BLaER1 treated with 17β-estradiol and CSF1 and Interleukin-3, amounts not matched to agents 10 nM and 100 nM (cell line): ENCODE measurements at regions not wholly inside any gene's neighbourhood (a gene's known extent, or its start where the extent isn't known, plus 50 kb on each side); places are given as distances from the start of the nearest gene placed in this dataset.

Experiments used
- H3K27ac ChIP-seq, 11 experiments: shearing (Covaris generic); formaldehyde crosslinking; 2 replicates each; pipeline ENCODE4 v1.8.1; 2022
- H3K27me3 ChIP-seq, 11 experiments: shearing (Covaris generic); formaldehyde crosslinking; 2 replicates each; pipeline ENCODE4 v1.8.1; 2022
- H3K36me3 ChIP-seq, 11 experiments: shearing (Covaris generic); formaldehyde crosslinking; 2 replicates each; pipeline ENCODE4 v1.8.1; 2022
- H3K4me1 ChIP-seq, 10 experiments: shearing (Covaris generic); formaldehyde crosslinking; 2 replicates each; pipeline ENCODE4 v1.8.1; 2022
- H3K4me2 ChIP-seq, 11 experiments: shearing (Covaris generic); formaldehyde crosslinking; 2 replicates each; pipeline ENCODE4 v1.8.1; 2022
- H3K4me3 ChIP-seq, 10 experiments: shearing (Covaris generic); formaldehyde crosslinking; 2 replicates each; pipeline ENCODE4 v1.8.1; 2022
- H3K9ac ChIP-seq, 11 experiments: shearing (Covaris generic); formaldehyde crosslinking; 2 replicates each; pipeline ENCODE4 v1.8.1; 2022
- H3K9me3 ChIP-seq, 11 experiments: shearing (Covaris generic); formaldehyde crosslinking; replicated peaks in 1 of 11; 2 replicates each; pipeline ENCODE4 v1.8.1; 2022
- H4K20me1 ChIP-seq, 11 experiments: shearing (Covaris generic); formaldehyde crosslinking; 2 replicates each; pipeline ENCODE4 v1.8.1; 2022
- Cebpa-rat ChIP-seq, 11 experiments: shearing (Covaris generic); IDR thresholded peaks; 2 replicates each; pipeline ENCODE4 v1.8.1; 2022

GRCh38 chr12:124231980-124232653 lies 62.8 kb upstream of the RFLNA start:
- peak overlapping the region in 8 of 11 experiments; percentile 11 to 63 (median 42); a peak in 15 of 22 replicates for H3K4me2 ChIP-seq
- no peaks in the 10 kb centered on the region for H3K36me3 ChIP-seq
- TF ChIP-seq Cebpa-rat (IDR thresholded peaks at IDR 0.05) = no peak
- no peak overlapping the region for H3K4me3 ChIP-seq
- H4K20me1 ChIP-seq = no peaks in the 10 kb centered on the region
- H3K4me1 ChIP-seq = peaks cover 11 to 44% (median 32%) of the 10 kb centered on the region in 10 experiments
- H3K9ac ChIP-seq = peak overlapping the region in 2 of 11 experiments; percentile 22 to 36; a peak in 4 of 22 replicates
- H3K27ac ChIP-seq = no peak overlapping the region
- H3K9me3 ChIP-seq = peaks cover 10 to 35% (median 22%) of the 10 kb centered on the region in 11 experiments; a peak in 18 of 22 replicates
- no peaks in the 10 kb centered on the region for H3K27me3 ChIP-seq

- H3K4me2 ChIP-seq = peak overlapping the region in 8 of 11 experiments; percentile 11 to 63 (median 42); a peak in 14 of 22 replicates
- H3K9ac ChIP-seq = peak overlapping the region in 2 of 11 experiments; percentile 22 to 36; a peak in 3 of 22 replicates
- H3K27me3 ChIP-seq = no peaks in the 10 kb centered on the region
- H3K27ac ChIP-seq = no peak overlapping the region
- H4K20me1 ChIP-seq = no peaks in the 10 kb centered on the region
- peaks cover 10 to 35% (median 22%) of the 10 kb centered on the region in 11 experiments; a peak in 18 of 22 replicates for H3K9me3 ChIP-seq
- TF ChIP-seq Cebpa-rat (IDR thresholded peaks at IDR 0.05) = no peak
- no peaks in the 10 kb centered on the region for H3K36me3 ChIP-seq
- H3K4me1 ChIP-seq = peaks cover 10 to 42% (median 30%) of the 10 kb centered on the region in 10 experiments
- H3K4me3 ChIP-seq = no peak overlapping the region
Observed at GRCh38 chr12:124232654-124232987, 62.3 kb upstream of the RFLNA start.

- H3K27me3 ChIP-seq = no peaks in the 10 kb centered on the region
- H3K9ac ChIP-seq = no peak overlapping the region
- no peak overlapping the region for H3K4me3 ChIP-seq
- no peak overlapping the region for H3K4me2 ChIP-seq
- no peak overlapping the region for H3K27ac ChIP-seq
- TF ChIP-seq Cebpa-rat (IDR thresholded peaks at IDR 0.05) = no peak
- H3K4me1 ChIP-seq = peaks cover 6 to 36% (median 24%) of the 10 kb centered on the region in 10 experiments; a peak in 19 of 20 replicates
- peaks cover 10 to 35% (median 22%) of the 10 kb centered on the region in 11 experiments; a peak in 18 of 22 replicates for H3K9me3 ChIP-seq
- H4K20me1 ChIP-seq = no peaks in the 10 kb centered on the region
- no peaks in the 10 kb centered on the region for H3K36me3 ChIP-seq
Observed at GRCh38 chr12:124233041-124233796, 61.7 kb upstream of the RFLNA start.

GRCh38 chr12:124233846-124234640 lies 60.9 kb upstream of the RFLNA start:
- H3K4me1 ChIP-seq = peaks cover 6 to 28% (median 20%) of the 10 kb centered on the region in 10 experiments; a peak in 19 of 20 replicates
- H3K27ac ChIP-seq = no peak overlapping the region
- H3K4me3 ChIP-seq = no peak overlapping the region
- H3K27me3 ChIP-seq = peaks cover 0 to under 1% (median 0%) of the 10 kb centered on the region in 11 experiments; a peak in 1 of 22 replicates
- H3K36me3 ChIP-seq = no peaks in the 10 kb centered on the region
- H3K4me2 ChIP-seq = peak overlapping the region in 3 of 11 experiments; percentile 17 to 35 (median 20); a peak in 6 of 22 replicates
- H3K9ac ChIP-seq = no peak overlapping the region
- no peak for TF ChIP-seq Cebpa-rat (IDR thresholded peaks at IDR 0.05)
- H4K20me1 ChIP-seq = no peaks in the 10 kb centered on the region
- H3K9me3 ChIP-seq = peaks cover 10 to 35% (median 22%) of the 10 kb centered on the region in 11 experiments; a peak in 18 of 22 replicates

- Histone ChIP-seq H3K27me3 (peaks cover 0 to 4% (median 0%) of the 10 kb centered on the region in 11 experiments; a peak in 1 of 22 replicates), H3K4me2 (no peak overlapping the region), H3K27ac (no peak overlapping the region), H3K9ac (no peak overlapping the region), H3K36me3 (no peaks in the 10 kb centered on the region), H4K20me1 (no peaks in the 10 kb centered on the region), H3K9me3 (peaks cover 0 to 25% (median 12%) of the 10 kb centered on the region in 11 experiments; a peak in 15 of 22 replicates), H3K4me3 (no peak overlapping the region), H3K4me1 (peaks cover 7 to 33% (median 14%) of the 10 kb centered on the region in 10 experiments)
- no peak for TF ChIP-seq Cebpa-rat (IDR thresholded peaks at IDR 0.05)
Observed at GRCh38 chr12:124236625-124237031, 58.3 kb upstream of the RFLNA start.

- peaks cover 2 to 25% (median 15%) of the 10 kb centered on the region in 11 experiments; a peak in 19 of 22 replicates for H3K9me3 ChIP-seq
- peaks cover 0 to 4% (median 0%) of the 10 kb centered on the region in 11 experiments; a peak in 1 of 22 replicates for H3K27me3 ChIP-seq
- no peaks in the 10 kb centered on the region for H3K36me3 ChIP-seq
- H3K4me2 ChIP-seq = no peak overlapping the region
- peaks cover 0 to 45% (median 21%) of the 10 kb centered on the region in 10 experiments; a peak in 14 of 20 replicates for H3K4me1 ChIP-seq
- no peaks in the 10 kb centered on the region for H4K20me1 ChIP-seq
- H3K27ac ChIP-seq = no peak overlapping the region
- no peak overlapping the region for H3K9ac ChIP-seq
- TF ChIP-seq Cebpa-rat (IDR thresholded peaks at IDR 0.05) = no peak
- H3K4me3 ChIP-seq = no peak overlapping the region
Observed at GRCh38 chr12:124238886-124239285, 56.0 kb upstream of the RFLNA start.

GRCh38 chr12:124240493-124240892 lies 54.4 kb upstream of the RFLNA start:
- H3K27me3 ChIP-seq = peaks cover 0 to 4% (median 0%) of the 10 kb centered on the region in 11 experiments; a peak in 1 of 22 replicates
- peaks cover 9 to 39% (median 23%) of the 10 kb centered on the region in 11 experiments; a peak in 20 of 22 replicates for H3K9me3 ChIP-seq
- no peaks in the 10 kb centered on the region for H4K20me1 ChIP-seq
- no peak overlapping the region; a peak in 1 of 20 replicates for H3K4me3 ChIP-seq
- peak overlapping the region in 2 of 11 experiments; percentile 2 to 16; a peak in 1 of 22 replicates for H3K4me2 ChIP-seq
- peak overlapping the region in 2 of 11 experiments; percentile 13 to 15; a peak in 3 of 22 replicates for H3K27ac ChIP-seq
- no peaks in the 10 kb centered on the region for H3K36me3 ChIP-seq
- H3K4me1 ChIP-seq = peaks cover 0 to 45% (median 18%) of the 10 kb centered on the region in 10 experiments; a peak in 14 of 20 replicates
- TF ChIP-seq Cebpa-rat (IDR thresholded peaks at IDR 0.05) = no peak
- H3K9ac ChIP-seq = no peak overlapping the region
